GM21447 (cell line): ENCODE measurements at regions not wholly inside any gene's neighbourhood (a gene's known extent, or its start where the extent isn't known, plus 50 kb on each side); places are given as distances from the start of the nearest gene placed in this dataset.
"Not testable (repeated sequence)": the region's sequence is repeated elsewhere in the genome, so short reads cannot be mapped to it uniquely, and the experiment has no call there.

Source experiments
- ATAC-seq: cut with Tn5 transposase; IDR thresholded peaks from one replicate; pipeline ENCODE4 v1.9.1; 2021; ENCODE audit not compliant: unreplicated experiment

DNA sequence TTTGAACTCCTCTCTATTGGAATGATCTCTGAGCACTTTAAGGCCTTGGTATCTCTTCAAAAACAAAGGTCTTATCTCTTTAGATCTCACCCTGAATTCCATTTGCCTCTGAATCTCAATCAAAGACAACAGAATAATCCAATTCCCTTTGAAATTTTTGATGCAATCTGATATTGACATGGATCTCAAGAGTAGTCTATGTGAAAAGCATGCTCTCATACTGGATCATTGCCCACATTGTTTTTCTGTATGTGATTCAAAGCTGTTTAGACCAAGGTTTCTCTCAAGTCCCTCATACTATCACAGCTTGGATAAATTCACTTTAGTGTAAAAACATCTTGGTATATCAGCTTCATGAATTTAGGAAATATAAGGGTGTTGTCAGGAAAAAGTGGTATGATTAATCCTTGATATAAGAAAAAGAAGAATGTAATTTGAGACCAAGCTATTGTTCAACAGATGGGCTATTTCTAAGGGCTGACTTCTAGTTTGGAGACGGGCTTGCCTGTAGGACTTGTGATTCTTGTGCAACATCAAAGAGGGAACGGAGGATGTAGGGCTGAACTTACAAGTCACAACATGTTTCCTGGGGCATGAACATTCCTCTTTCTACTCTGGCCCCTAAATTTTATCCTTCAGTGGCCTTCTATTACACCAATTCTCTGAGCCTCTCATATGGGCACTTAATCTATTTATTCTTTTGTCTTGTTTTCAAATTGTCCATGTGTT lies 77.9 kb upstream of the CITED2 start:
- ATAC-seq, result no peak

DNA sequence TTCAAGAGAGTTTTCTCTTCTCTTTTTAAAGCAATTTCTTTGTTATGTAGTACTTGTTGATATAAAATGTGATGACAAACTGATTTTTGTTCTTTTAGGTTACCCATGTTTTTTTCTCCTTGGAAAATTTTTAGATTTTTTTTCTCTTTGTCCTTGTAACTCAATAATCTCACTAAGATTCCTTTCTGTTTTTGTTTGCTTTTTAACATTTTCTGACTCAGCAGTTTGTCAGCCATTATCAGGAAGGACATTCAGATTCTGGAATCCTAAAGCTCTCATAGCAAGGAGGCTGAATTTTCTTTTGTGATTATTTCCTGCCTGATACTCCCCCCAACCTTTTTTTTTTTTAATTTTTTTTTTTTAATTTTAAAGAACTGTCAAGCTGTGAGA lies 75.2 kb upstream of the CITED2 start:
- ATAC-seq, result no peak

DNA sequence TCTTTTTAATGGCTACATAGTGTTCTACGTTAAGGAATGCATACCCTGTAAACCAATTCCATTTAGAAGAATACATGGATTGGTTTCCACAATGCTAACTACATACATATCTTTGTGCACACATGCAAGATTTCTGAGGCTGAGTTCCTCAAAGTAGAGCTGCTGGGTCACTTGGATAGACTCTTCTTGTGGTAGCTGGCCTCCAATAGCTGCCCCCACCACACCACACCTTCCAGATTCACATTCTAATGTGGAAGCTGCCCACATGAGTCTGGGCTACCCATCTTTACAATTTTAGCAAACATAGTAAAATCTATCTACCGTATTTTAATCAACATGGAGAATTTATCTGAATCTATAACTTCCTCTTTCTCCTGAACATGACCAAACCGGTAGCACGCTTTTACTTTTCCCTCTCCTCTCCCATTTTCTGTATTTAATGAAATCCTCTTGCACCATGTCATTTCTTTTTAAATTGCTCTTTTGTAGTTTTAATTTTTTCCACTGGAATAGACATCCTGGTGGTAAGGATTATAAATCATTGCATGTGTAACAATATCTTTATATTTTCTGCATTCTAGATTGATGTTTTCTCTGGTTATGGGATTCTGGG lies 74.7 kb upstream of the CITED2 start:
- no peak for ATAC-seq

DNA sequence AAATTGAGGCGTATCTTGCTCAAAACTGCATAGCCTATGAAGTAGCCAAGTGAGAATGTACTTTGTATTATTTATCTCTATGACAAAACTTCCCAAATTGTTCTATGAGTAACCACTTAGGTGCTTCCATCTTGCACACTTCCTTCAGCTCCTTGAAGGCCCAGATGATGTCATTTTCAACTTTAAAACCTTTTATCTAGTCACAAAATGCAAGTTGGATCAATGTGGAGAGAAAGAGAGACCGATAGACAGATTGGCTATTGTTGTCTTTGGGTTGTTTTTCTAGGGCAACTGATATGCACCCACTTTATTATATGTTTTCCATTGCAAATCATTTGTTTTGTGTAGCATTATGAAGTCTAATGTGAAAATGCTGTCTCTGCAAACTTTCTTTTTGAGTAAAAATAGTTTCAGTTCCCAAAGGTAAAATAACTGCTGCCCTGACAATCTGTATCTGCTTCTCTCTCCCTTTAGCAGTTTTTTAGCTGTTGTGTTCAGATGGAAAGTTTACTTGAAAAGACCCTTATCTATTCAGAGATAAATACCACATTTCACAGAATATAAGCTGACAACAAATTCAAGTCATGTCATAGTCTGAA lies 73.7 kb upstream of the CITED2 start:
- ATAC-seq, result peak; percentile 88

DNA sequence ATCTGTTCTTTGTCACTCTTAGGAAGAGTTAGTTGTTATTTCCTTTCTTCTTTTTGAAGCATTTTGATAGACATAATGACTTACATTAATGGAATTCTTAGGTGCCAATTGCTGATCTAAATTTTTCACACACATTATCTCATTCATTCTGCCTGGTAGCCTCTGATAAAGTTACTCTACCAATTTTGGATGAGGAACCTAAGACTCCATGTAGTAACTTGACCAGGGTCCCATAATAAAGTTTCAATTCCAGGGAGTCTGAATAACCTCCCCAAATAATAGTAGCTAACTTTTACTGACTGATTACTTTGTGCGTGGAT lies 73.2 kb upstream of the CITED2 start:
- no peak for ATAC-seq

DNA sequence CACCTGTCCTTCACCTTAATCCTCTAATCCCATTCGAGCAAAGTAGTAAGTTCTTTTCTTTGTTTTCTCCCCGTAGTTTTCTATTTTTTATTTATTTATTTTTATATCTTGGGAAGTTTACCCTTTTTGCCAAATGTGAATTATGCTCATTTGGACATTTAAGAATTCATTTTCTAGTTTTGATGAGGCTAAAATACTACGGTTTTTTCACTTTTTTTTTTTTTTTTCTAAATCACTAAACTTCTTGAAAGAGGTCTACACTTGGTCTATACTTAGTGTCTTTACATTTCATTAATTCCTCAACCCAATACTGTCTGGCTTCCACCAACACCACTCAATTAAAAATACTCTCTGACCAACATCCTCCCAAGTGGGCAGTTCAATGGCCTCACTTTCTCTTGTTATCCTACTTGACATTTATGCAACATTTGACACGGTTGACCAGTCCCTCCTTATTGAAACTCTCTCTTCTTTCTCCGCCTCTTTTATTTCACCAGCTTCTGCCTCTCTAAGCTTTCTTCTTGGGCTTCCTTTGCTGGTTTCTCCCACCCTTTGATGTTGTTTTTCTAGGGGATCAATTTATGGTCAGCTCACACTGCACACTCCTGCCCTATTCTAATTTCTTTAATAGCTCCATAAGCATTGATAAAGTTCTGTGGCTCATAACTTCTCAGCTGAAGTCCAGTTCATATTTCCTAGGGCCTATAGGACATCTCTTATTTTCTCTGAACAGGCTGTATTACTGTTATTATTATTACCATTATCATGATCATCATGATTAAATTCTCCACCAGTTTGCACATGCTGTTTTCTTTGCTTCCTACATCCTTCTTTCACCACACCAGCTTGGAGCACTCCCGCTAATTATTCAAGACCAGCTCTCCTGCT lies 72.6 kb upstream of the CITED2 start:
- ATAC-seq, result no peak

DNA sequence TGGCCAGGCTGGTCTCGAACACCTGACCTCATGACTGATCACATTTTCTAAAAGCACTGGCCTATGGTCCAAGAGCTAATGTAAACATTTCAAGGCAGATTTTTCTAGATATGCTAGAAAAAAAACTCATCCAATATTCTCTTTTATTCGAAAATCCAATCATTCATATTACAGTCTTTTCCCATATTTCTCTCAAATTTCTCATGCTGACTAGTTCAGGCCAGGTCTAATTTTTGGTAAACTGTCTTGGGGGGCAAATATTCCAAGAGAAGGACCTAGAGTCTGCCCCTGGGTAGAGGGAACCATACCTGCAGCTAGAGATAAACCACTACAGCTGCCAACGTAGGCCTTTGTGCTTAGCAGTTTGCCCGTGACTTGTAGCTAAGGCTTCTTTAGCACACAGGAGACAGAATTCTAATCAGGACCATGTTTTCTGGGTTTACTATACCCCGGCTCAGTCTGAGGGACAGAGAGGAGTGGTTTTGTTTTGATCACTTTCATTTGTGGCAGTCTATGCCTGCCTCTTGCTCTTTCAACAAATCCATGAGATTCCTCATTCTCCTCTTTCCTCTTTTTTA lies 71.8 kb upstream of the CITED2 start:
- no peak for ATAC-seq

DNA sequence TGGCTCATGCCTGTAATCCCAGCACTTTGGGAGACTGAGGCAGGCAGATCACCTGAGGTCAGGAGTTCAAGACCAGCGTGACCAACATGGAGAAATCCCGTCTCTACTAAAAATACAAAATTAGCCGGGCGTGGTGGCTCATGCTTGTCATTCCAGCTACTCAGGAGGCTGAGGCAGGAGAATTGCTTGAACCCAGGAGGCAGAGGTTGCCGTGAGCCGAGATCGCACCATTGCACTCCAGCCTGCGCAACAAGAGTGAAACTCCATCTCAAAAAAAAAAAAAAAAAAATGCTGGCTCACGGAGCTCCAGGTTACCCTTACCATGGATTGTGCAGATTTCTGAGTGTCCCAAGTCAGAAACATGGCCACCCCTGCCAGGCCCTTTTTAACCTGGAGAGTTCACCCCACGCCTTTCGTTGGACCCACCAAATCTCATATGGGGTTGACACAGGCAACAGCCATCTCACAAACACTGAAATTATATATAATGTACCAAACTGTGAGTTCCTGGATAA lies 69.9 kb upstream of the CITED2 start:
- ATAC-seq, result not testable (repeated sequence)

DNA sequence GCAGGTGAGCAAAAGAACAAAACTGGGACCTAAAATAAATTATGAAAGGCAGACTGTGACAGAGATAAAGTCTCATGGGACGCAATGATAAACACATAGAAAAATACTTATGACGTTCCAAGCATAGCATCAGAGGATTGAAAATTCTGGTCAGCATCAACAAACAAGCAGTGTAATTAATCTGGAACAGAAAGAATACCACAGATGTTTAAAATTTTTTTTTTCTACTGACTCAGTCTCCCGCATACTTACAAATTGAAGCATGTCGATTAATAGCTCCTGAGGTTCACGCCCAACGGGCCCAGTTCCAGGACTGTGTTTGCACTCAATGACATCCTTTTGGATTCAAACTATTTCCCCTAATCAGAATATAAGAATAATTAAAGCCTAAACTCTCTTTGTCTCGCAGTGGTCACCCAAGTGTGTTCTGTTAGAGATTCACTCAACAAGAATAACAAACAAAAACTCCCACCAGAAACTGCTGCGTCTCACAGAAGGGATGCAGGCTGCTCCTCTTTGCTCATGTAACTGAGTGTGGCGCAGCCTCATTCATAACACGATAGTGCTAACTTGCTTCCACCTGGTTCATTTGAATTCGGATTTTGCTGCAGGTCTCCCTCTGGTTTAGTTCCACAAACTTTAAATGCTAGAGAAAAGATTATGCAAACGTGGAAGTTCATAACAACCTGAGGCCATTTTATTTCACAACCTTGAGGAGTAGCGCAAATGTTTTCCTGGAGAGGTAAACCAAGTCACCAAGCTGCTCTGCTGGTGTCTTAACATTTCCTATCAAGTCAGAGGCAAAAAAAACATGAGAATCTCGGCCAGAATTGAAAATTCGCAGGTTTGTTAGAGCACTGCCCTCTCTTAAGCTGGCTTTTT lies 69.0 kb upstream of the CITED2 start:
- no peak for ATAC-seq

DNA sequence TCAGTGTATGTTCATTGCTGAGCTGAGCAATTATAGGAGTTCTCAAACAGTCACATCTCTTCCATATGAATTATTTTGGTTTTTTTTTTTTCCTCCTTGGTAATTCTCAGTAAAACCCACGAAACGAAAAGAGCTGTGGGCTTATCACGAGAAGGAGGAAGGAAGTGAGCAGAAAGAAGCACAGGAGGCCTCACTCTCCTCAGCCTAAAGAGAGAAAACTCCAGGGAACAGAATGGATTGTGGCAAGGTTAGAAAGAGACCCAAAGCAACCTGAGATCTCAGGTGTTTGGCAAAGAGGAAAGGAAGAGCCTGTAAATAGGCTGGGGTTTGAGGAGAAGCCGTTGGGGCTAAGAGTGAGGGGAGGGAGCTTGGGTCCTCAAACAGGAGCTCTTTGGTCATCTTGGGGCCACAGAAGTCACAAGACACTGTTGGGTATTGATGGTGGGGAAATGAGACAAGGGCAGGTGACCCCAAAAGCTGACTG lies 67.8 kb upstream of the CITED2 start:
- no peak for ATAC-seq

DNA sequence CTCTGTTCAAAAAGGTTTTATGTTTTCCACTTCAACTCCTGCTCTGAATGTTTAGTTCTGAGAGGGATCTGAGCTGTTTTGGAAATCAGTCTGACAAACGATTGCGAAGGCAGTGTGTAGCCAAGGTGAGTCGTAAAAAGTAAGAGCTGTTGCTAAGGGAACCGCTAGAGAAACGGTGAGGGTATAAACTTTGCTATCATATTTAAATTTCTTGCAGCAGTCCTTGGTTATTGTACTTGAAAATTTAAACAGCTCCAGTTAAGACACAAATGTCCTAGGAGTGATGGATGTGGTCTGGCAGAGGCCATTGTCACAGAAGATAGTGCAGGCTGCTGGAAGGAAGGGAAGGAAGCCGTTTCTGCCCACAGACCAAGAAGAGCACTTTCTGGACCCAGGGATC lies 64.9 kb upstream of the CITED2 start:
- no peak for ATAC-seq

DNA sequence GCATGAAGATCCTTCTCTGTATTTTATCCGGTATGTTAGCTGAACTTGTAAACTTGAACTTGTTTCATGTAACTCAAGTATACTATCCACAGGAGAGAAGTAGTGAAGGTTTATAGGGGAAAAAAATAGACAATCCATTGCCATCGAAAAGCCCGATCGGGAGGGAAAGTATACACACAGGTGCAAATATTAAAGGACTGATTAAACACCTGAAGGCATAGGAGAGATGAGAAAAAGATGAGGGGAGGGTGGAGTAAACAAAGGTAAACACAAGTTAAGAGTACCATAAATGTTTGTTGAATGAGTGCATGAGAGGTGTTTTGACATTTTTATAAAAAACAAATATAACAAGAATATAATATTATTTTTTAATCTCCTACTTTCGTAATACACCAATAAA lies 64.3 kb upstream of the CITED2 start:
- no peak for ATAC-seq

DNA sequence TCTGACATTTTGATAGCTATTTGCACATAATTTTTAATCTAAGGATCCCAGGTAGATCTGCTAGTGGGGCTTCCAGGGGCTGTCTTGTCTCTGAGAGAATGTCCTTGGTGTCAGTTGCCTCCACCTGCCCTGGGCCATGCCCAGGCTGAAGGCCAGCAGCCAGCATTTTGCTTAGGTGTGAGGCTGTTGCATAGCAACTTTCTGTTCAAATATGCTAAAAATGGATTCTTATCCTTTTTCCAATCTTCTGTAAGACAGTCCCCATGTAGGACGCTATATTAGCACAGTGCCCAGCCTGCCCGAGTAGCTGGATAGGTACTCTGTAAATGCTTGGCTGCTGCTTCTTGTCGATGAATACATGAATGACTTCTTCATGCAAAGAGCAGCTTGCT lies 62.5 kb upstream of the CITED2 start:
- ATAC-seq, result no peak

DNA sequence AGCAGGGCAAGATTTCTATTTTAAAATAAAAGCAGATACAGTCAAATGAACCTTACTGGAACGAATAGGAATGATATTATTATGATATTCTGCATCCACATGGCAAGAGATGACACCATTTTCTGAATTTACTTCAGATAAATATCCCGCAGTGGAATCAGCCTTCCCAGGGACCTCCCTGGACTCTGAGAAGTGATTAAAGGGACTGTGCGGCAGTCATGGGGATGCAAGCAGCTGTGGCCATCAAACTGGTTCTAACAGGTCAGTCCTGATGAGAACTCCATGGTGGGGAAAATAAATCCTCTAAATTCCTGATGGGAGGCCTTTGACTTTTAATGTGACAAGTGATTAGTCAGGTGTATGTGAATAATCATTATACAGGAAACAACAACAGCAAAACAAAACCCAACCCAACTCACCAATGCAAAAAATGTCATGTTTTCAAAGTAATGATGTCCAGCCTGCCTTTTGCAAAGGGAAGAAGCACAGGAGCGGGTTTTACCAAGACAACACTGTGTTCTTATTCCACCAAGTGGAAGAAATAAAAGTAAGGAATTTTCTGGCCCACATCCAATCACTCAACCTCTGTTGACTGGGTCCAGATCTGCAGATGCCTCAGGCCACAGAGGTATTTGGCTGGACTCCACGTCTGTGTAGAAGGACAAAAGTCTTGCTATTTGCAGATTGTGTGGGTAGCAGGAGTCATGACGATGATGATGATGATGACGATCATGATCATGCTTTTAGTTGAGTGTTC lies 61.9 kb upstream of the CITED2 start:
- ATAC-seq, result no peak

DNA sequence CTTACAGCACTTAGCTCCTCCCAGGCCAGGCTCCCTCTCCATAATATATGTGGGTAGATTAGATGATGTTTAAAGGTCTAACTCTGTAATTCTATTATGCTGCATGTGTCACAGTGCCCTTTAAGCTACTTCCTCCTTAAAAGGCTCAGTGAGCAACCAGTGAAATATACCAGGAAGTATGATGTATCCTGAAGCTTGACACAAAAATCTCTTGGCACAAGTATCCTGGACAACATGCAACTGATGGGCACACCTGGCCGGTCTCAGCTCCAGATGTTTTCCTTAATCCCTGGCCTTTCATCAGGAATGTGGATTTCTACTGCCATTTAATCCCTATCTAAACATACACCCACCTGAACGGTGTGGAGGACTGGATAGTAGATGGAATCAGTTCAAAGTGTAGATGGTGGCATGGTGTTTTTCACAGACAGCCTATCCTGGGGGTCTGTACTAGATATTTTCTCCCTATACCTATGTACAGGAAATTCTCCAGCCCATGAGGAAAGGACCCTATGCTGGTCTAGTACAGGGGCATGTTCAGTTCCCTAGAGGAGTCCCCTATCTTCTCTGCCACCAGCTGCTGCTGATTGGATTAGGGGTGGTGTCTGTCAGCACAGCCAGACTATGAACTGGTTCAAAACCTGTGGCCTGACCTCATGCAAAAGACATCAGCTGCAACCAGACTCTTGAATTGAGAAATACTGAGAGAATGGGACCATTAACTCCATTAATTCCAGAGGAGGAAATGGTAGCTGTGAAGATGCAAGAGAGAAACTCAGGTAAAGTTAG lies 59.4 kb upstream of the CITED2 start:
- ATAC-seq, result no peak

DNA sequence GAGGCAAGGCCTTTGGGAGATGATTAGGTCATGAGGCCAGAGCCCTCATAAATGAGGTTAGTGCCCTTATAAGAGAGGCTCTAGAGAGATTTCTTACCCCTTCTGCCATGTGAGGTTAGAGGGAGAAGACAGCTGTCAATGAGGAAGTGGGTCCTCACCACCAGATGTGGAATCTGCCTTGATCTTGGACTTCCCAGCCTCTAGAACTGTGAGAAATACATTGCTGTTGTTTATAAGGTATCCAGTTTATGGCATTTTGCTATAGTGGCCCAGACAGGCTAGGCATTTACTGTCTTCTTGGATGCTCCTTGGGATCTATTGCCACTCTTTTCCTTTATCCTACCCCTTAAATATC lies 57.1 kb upstream of the CITED2 start:
- no peak for ATAC-seq

DNA sequence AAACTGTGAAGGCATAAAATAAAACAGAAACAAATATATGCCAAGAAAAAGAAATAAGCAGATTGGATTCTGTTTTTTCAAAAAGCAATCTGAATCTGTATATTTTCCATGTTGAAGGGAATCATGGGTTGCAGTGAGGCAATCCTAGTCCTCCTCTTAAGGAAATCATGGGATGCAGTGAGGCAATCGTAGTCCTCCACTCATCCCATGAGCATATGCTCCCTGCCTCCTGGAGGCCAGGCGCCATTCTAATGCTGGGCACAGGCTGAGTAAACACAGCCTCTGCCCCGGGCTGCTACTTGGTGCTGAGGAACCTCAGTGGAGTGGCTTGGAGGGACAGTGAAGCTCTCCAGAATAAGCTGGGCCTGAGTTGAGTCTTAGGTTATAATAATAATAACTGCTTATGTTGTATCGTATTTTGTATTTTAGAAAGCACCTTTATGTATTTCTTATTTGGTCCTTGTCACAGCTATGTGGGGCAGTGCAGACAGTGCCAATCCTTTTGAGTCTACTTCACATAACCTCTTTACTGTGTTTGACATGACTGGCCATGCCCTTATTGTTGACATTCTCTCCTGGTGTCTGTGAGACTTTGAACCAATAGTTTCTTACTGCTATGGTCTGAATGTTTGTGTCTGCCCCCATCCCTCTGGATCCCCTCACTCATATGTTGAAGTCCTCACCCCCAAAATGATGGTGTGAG lies 56.6 kb upstream of the CITED2 start:
- no peak for ATAC-seq

DNA sequence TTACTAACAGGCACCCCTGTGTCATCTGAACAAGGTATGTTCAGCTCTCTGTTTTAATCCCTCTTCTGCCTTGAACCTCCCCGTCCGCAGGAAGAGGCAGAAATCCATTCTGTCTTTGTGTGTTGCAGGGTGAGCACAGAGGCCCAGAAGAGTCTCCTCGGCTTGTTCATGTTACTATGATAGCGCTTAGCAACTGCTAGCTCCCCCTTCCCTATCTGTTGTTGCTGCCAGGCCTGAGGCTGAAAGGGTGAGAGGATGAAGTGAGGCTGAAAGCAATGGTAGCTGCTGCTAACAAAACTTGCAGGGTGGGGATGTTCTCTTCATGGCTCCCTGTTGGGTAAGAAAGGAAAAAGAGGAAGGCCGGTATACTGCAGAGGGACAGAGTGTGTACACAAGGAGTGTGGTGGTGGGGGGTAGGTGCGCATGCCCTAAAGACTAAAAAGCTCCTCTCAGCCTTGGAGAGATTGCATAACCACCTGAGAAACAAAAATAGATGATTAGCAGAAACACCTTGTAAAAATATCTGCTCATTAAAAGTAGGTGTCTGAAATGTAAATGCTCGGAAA lies 55.2 kb upstream of the CITED2 start:
- ATAC-seq, result no peak
